Smooth muscle cell (in vitro differentiated cells): ENCODE measurements at regions not wholly inside any gene's neighbourhood (a gene's known extent, or its start where the extent isn't known, plus 50 kb on each side); places are given as distances from the start of the nearest gene placed in this dataset.
A peak's percentile ranks its signal among the peaks of the same experiment; 100 is the strongest.

Experiments used
- DNase-seq: peaks from one replicate; lab custom pipeline; 2025; ENCODE audit not compliant: unreplicated experiment; lab: John Stamatoyannopoulos, UW
- H2AFZ ChIP-seq: fragments of 200-600 bp; sonication (generic); 2 replicates; pipeline ENCODE4 v1.6.0; 2016; ENCODE audit warnings: antibody characterized with exemption, low read depth, mild to moderate bottlenecking
- H3F3A ChIP-seq: fragments of 200-600 bp; sonication (generic); 2 replicates; pipeline ENCODE4 v1.6.0; 2017; ENCODE audit warnings: antibody characterized with exemption, low read depth
- H3K27ac ChIP-seq: fragments of 200-600 bp; sonication (generic); 2 replicates; pipeline ENCODE4 v1.5.1; 2016; ENCODE audit warnings: low read depth, mild to moderate bottlenecking
- H3K27me3 ChIP-seq: fragments of 200-600 bp; sonication (generic); 2 replicates; pipeline ENCODE4 v1.6.1; 2016; ENCODE audit warnings: low read depth, mild to moderate bottlenecking
- H3K36me3 ChIP-seq: fragments of 200-600 bp; sonication (generic); 2 replicates; pipeline ENCODE4 v1.5.1; 2016; ENCODE audit warnings: low read depth
- H3K4me1 ChIP-seq: fragments of 200-600 bp; sonication (generic); 2 replicates; pipeline ENCODE4 v1.5.1; 2016; ENCODE audit warnings: low read depth
- H3K4me2 ChIP-seq: fragments of 200-600 bp; sonication (generic); 2 replicates; pipeline ENCODE4 v1.6.0; 2016; ENCODE audit warnings: mild to moderate bottlenecking
- H3K4me3 ChIP-seq: fragments of 200-600 bp; sonication (generic); 2 replicates; pipeline ENCODE4 v1.5.1; 2016; ENCODE audit warnings: mild to moderate bottlenecking
- H3K79me2 ChIP-seq: fragments of 200-600 bp; sonication (generic); 2 replicates; pipeline ENCODE4 v1.6.0; 2016; ENCODE audit warnings: low read depth, mild to moderate bottlenecking
- H3K9ac ChIP-seq: fragments of 200-600 bp; sonication (generic); 2 replicates; pipeline ENCODE4 v1.6.0; 2016; ENCODE audit warnings: low read depth
- H3K9me3 ChIP-seq: fragments of 200-600 bp; sonication (generic); replicated peaks from 2 replicates; pipeline ENCODE4 v1.5.1; 2016; ENCODE audit warnings: low read depth
- H4K20me1 ChIP-seq: fragments of 200-600 bp; sonication (generic); 2 replicates; pipeline ENCODE4 v1.6.0; 2016; ENCODE audit warnings: low read depth
- CTCF ChIP-seq: fragments of 200-600 bp; sonication (generic); IDR thresholded peaks from 2 replicates; pipeline ENCODE4 v1.5.1; 2017; ENCODE audit warnings: borderline replicate concordance, mild to moderate bottlenecking, antibody characterized with exemption; ENCODE audit not compliant: insufficient read depth, poor library complexity, severe bottlenecking
- WGBS: methylation state at CpG from one replicate; pipeline ENCODE4 v1.1.7; 2016; ENCODE audit warnings: low lambda C conversion rate; 5-methylcytosine and 5-hydroxymethylcytosine counted together

GRCh38 chr6:22784601-22785410 lies 215.4 kb downstream of the HDGFL1 start:
- Histone ChIP-seq H3K4me1 (peaks cover 23% of the 10 kb centered on the region), H3K4me3 (no peak overlapping the region), H3K27me3 (no peaks in the 10 kb centered on the region), H3K27ac (peak overlapping the region; percentile 29), H3K9me3 (no peaks in the 10 kb centered on the region), H3F3A (no peaks in the 10 kb centered on the region), H3K4me2 (peak overlapping the region; percentile 58), H4K20me1 (no peaks in the 10 kb centered on the region), H2AFZ (peak overlapping the region; percentile 84), H3K36me3 (no peaks in the 10 kb centered on the region), H3K79me2 (no peaks in the 10 kb centered on the region), H3K9ac (no peak overlapping the region)
- TF ChIP-seq CTCF: no peak
- 52% methylated on average over 12 of the region's 12 CpGs for WGBS
- DNase-seq: no peak

GRCh38 chr6:22788038-22788437 lies 218.7 kb downstream of the HDGFL1 start:
- Histone ChIP-seq H3K4me2 (no peak overlapping the region), H3K9me3 (no peaks in the 10 kb centered on the region), H3K27me3 (no peaks in the 10 kb centered on the region), H3K4me1 (peaks cover 23% of the 10 kb centered on the region), H3F3A (no peaks in the 10 kb centered on the region), H2AFZ (no peak overlapping the region), H3K9ac (no peak overlapping the region), H3K36me3 (no peaks in the 10 kb centered on the region), H3K79me2 (no peaks in the 10 kb centered on the region), H3K4me3 (no peak overlapping the region), H3K27ac (no peak overlapping the region), H4K20me1 (no peaks in the 10 kb centered on the region)
- DNase-seq: no peak
- TF ChIP-seq CTCF: no peak
- WGBS: 92% methylated on average over 7 of the region's 7 CpGs

GRCh38 chr6:22789315-22789714 lies 219.9 kb downstream of the HDGFL1 start:
- H3K27ac ChIP-seq: no peak overlapping the region
- H2AFZ ChIP-seq: peak overlapping the region; percentile 63
- no peaks in the 10 kb centered on the region for H3F3A ChIP-seq
- H3K9me3 ChIP-seq: no peaks in the 10 kb centered on the region
- WGBS: 99% methylated on average over 5 of the region's 5 CpGs
- H3K4me3 ChIP-seq: no peak overlapping the region
- no peaks in the 10 kb centered on the region for H4K20me1 ChIP-seq
- no peaks in the 10 kb centered on the region for H3K79me2 ChIP-seq
- no peaks in the 10 kb centered on the region for H3K27me3 ChIP-seq
- H3K4me2 ChIP-seq: no peak overlapping the region
- no peak for DNase-seq
- no peaks in the 10 kb centered on the region for H3K36me3 ChIP-seq
- H3K9ac ChIP-seq: no peak overlapping the region
- peaks cover 16% of the 10 kb centered on the region for H3K4me1 ChIP-seq
- TF ChIP-seq CTCF: no peak

- Histone ChIP-seq H3K4me3 (no peak overlapping the region), H3K4me1 (no peaks in the 10 kb centered on the region), H3K9me3 (peaks cover 8% of the 10 kb centered on the region), H3F3A (no peaks in the 10 kb centered on the region), H3K79me2 (no peaks in the 10 kb centered on the region), H2AFZ (no peak overlapping the region), H3K36me3 (no peaks in the 10 kb centered on the region), H3K27me3 (no peaks in the 10 kb centered on the region), H4K20me1 (no peaks in the 10 kb centered on the region), H3K9ac (no peak overlapping the region), H3K4me2 (no peak overlapping the region), H3K27ac (no peak overlapping the region)
- TF ChIP-seq CTCF: no peak
- WGBS: 100% methylated on average over 1 of the region's 1 CpG
- DNase-seq: no peak
Observed at GRCh38 chr6:22794844-22795243, 225.5 kb downstream of the HDGFL1 start.
